H9 (cell line): ENCODE measurements at regions not wholly inside any gene's neighbourhood (a gene's known extent, or its start where the extent isn't known, plus 50 kb on each side); places are given as distances from the start of the nearest gene placed in this dataset.

Experiments
- DNase-seq: peaks from one replicate; pipeline ENCODE4 v3.0.0-alpha.2; 2017
- H2AFZ ChIP-seq: one replicate; pipeline ENCODE4 v1.6.1; 2013; ENCODE audit warnings: mild to moderate bottlenecking, low read length, control low read depth, moderate library complexity
- H2AK5ac ChIP-seq: 2 replicates; pipeline ENCODE4 v1.6.1; 2013; ENCODE audit warnings: low read length, control low read depth, mixed read lengths; ENCODE audit not compliant: insufficient read length
- H2BK120ac ChIP-seq: one replicate; pipeline ENCODE4 v1.6.1; 2013; ENCODE audit warnings: low read depth, mild to moderate bottlenecking, low read length, control low read depth, inconsistent platforms; ENCODE audit not compliant: poor library complexity, severe bottlenecking
- H2BK12ac ChIP-seq: 2 replicates; pipeline ENCODE4 v1.6.1; 2013; ENCODE audit warnings: low read length, control low read depth, mixed read lengths, low read depth; ENCODE audit not compliant: insufficient read length
- H2BK15ac ChIP-seq: 2 replicates; pipeline ENCODE4 v1.6.1; 2013; ENCODE audit warnings: low read depth, low read length, control low read depth
- H2BK20ac ChIP-seq: one replicate; pipeline ENCODE4 v1.6.1; 2013; ENCODE audit warnings: low read depth, mild to moderate bottlenecking, low read length, control low read depth, inconsistent platforms; ENCODE audit not compliant: poor library complexity, severe bottlenecking
- H2BK5ac ChIP-seq: 2 replicates; pipeline ENCODE4 v1.6.1; 2013; ENCODE audit warnings: low read length, control low read depth, mixed read lengths; ENCODE audit not compliant: insufficient read length
- H3K14ac ChIP-seq: 2 replicates; pipeline ENCODE4 v1.6.1; 2013; ENCODE audit warnings: low read length, control low read depth; ENCODE audit not compliant: insufficient read depth
- H3K18ac ChIP-seq: 2 replicates; pipeline ENCODE4 v1.6.1; 2013; ENCODE audit warnings: low read depth, mild to moderate bottlenecking, mixed read lengths, low read length, control low read depth; ENCODE audit not compliant: insufficient read length
- H3K23ac ChIP-seq: 2 replicates; pipeline ENCODE4 v1.6.1; 2013; ENCODE audit warnings: low read length, control low read depth, mixed read lengths, low read depth; ENCODE audit not compliant: insufficient read length
- H3K23me2 ChIP-seq: 2 replicates; pipeline ENCODE4 v1.6.1; 2013; ENCODE audit warnings: low read depth, mild to moderate bottlenecking, mixed read lengths, low read length, control low read depth; ENCODE audit not compliant: insufficient read length, poor library complexity, severe bottlenecking
- H3K27ac ChIP-seq: 2 replicates; pipeline ENCODE4 v1.5.1; 2013; ENCODE audit warnings: low read length, control low read depth, mixed read lengths, low read depth; ENCODE audit not compliant: insufficient read length
- H3K27me3 ChIP-seq: 2 replicates; pipeline ENCODE4 v1.6.1; 2013; ENCODE audit warnings: low read length, control low read depth, inconsistent platforms; ENCODE audit not compliant: insufficient read depth
- H3K4ac ChIP-seq: 2 replicates; pipeline ENCODE4 v1.6.1; 2013; ENCODE audit warnings: low read depth, mild to moderate bottlenecking, control low read depth, inconsistent platforms, low read length, moderate library complexity
- H3K4me1 ChIP-seq: 2 replicates; pipeline ENCODE4 v1.6.1; 2013; ENCODE audit warnings: low read length, control low read depth, inconsistent platforms; ENCODE audit not compliant: insufficient read depth
- H3K4me2 ChIP-seq: 2 replicates; pipeline ENCODE4 v1.6.1; 2013; ENCODE audit warnings: low read length, control low read depth, mixed read lengths; ENCODE audit not compliant: insufficient read length, insufficient read depth
- H3K56ac ChIP-seq: 2 replicates; pipeline ENCODE4 v1.6.1; 2013; ENCODE audit warnings: low read depth, mild to moderate bottlenecking, mixed read lengths, low read length, control low read depth; ENCODE audit not compliant: insufficient read length
- H3K79me1 ChIP-seq: 2 replicates; pipeline ENCODE4 v1.6.1; 2013; ENCODE audit warnings: low read depth, mild to moderate bottlenecking, moderate library complexity, low read length, control low read depth, inconsistent platforms; ENCODE audit not compliant: insufficient read depth, poor library complexity, severe bottlenecking
- H3K79me2 ChIP-seq: 2 replicates; pipeline ENCODE4 v1.6.1; 2013; ENCODE audit warnings: low read length, control low read depth, inconsistent platforms; ENCODE audit not compliant: insufficient read depth
- H3K9ac ChIP-seq: 2 replicates; pipeline ENCODE4 v1.6.1; 2013; ENCODE audit warnings: low read length, control low read depth, mixed read lengths; ENCODE audit not compliant: insufficient read length; ENCODE audit errors: extremely low read depth
- H3K9me3 ChIP-seq: one replicate; pipeline ENCODE4 v1.6.1; 2013; ENCODE audit warnings: low read depth, low read length, inconsistent platforms; ENCODE audit not compliant: control insufficient read depth
- H3T11ph ChIP-seq: one replicate; pipeline ENCODE4 v1.6.1; 2013; ENCODE audit warnings: mild to moderate bottlenecking, low read length, control low read depth, inconsistent platforms
- H4K20me1 ChIP-seq: one replicate; pipeline ENCODE4 v1.6.1; 2013; ENCODE audit not compliant: control insufficient read depth, insufficient read length, insufficient read depth
- H4K5ac ChIP-seq: 2 replicates; pipeline ENCODE4 v1.6.1; 2013; ENCODE audit warnings: low read depth, mild to moderate bottlenecking, mixed read lengths, low read length, control low read depth; ENCODE audit not compliant: insufficient read length
- H4K8ac ChIP-seq: replicated peaks from 2 replicates; pipeline ENCODE4 v1.6.1; 2013; ENCODE audit warnings: low read length, control low read depth, mixed read lengths, low read depth; ENCODE audit not compliant: insufficient read length
- H4K91ac ChIP-seq: 2 replicates; pipeline ENCODE4 v1.6.1; 2013; ENCODE audit warnings: low read depth, mild to moderate bottlenecking, moderate library complexity, mixed read lengths, low read length, control low read depth; ENCODE audit not compliant: insufficient read length
- H3K27ac Mint-ChIP-seq, 3 experiments: 2 replicates in 2 of 3; 3 replicates in 1 of 3; pipeline ENCODE4 v1.8.0; 2020 to 2021; ENCODE audit warnings: mixed read lengths in 3 of 3, mild to moderate bottlenecking in 1 of 3, moderate library complexity in 1 of 3
- H3K27me3 Mint-ChIP-seq: 2 replicates; pipeline ENCODE4 v1.8.0; 2021; ENCODE audit warnings: low read depth, mild to moderate bottlenecking, moderate library complexity, mixed read lengths
- H3K36me3 Mint-ChIP-seq, 3 experiments: 2 replicates in 2 of 3; 3 replicates in 1 of 3; pipeline ENCODE4 v1.8.0; 2020 to 2021; ENCODE audit warnings: low read depth in 3 of 3, mixed read lengths in 3 of 3; ENCODE audit not compliant: insufficient read depth in 1 of 3
- H3K4me1 Mint-ChIP-seq, 2 experiments: 2 replicates each; pipeline ENCODE4 v1.8.0; 2020; ENCODE audit warnings: mixed read lengths in 2 of 2
- H3K4me3 Mint-ChIP-seq, 2 experiments: 2 replicates in 1 of 2; 3 replicates in 1 of 2; pipeline ENCODE4 v1.8.0; 2020 to 2021; ENCODE audit warnings: mild to moderate bottlenecking in 2 of 2, mixed read lengths in 2 of 2, moderate library complexity in 1 of 2
- H3K9me3 Mint-ChIP-seq, 2 experiments: 2 replicates in 1 of 2; 3 replicates in 1 of 2; pipeline ENCODE4 v1.8.0; 2020; ENCODE audit warnings: mild to moderate bottlenecking in 2 of 2, mixed read lengths in 2 of 2, moderate library complexity in 1 of 2
- CTCF ChIP-seq: fragments of 200-600 bp; sonication (generic); conservative IDR thresholded peaks from 3 replicates; pipeline ENCODE4 v1.8.0; 2021; ENCODE audit warnings: antibody characterized with exemption, mild to moderate bottlenecking
- WGBS: extraction: QIAGEN DNeasy Blood & Tissue Kit; methylation state at CpG from one replicate; pipeline ENCODE4 v1.1.7; 2013; ENCODE audit warnings: missing lambda C conversion rate, low lambda C conversion rate, mixed read lengths; ENCODE audit not compliant: insufficient read length; ENCODE audit errors: extremely low coverage; 5-methylcytosine and 5-hydroxymethylcytosine counted together

GRCh38 chr2:132034646-132035045 is 127.1 kb downstream of the ANKRD30BL start:
- H3K23ac ChIP-seq, result no peak overlapping the region

More at GRCh38 chr2:132034646-132035045, 127.1 kb downstream of the ANKRD30BL start:
- Histone ChIP-seq H4K20me1 (no peaks in the 10 kb centered on the region), H2AK5ac (no peak overlapping the region), H3K56ac (no peak overlapping the region), H4K91ac (no peak overlapping the region), H3K79me2 (no peaks in the 10 kb centered on the region), H3K18ac (no peak overlapping the region), H3K23me2 (peaks cover 4% of the 10 kb centered on the region), H2BK15ac (no peak overlapping the region), H4K5ac (no peak overlapping the region), H2BK5ac (no peak overlapping the region), H3K4me1 (no peaks in the 10 kb centered on the region), H3K14ac (no peak overlapping the region), H2BK120ac (no peak overlapping the region), H3K27ac (no peak overlapping the region), H3K9ac (no peak overlapping the region), H2AFZ (no peak overlapping the region), H3K9me3 (no peaks in the 10 kb centered on the region), H2BK12ac (no peak overlapping the region), H3K4me2 (no peak overlapping the region), H3K79me1 (no peaks in the 10 kb centered on the region), H2BK20ac (no peak overlapping the region), H3K27me3 (peaks cover 4% of the 10 kb centered on the region; the same call in 1 of the 2 replicates), H3K4ac (no peak overlapping the region), H4K8ac (no peak overlapping the region), H3T11ph (no peak overlapping the region)
- no peak for DNase-seq
- 100% methylated on average over 2 of the region's 2 CpGs for WGBS
- no peaks in the 10 kb centered on the region; the same call in 1 of the 2 replicates for H3K27me3 Mint-ChIP-seq
- H3K4me1 Mint-ChIP-seq, result peaks cover 5% of the 10 kb centered on the region in 2 experiments
- H3K9me3 Mint-ChIP-seq, result no peaks in the 10 kb centered on the region
- no peak overlapping the region for H3K27ac Mint-ChIP-seq
- H3K4me3 Mint-ChIP-seq, result no peak overlapping the region
- H3K36me3 Mint-ChIP-seq, result no peaks in the 10 kb centered on the region
- no peak for TF ChIP-seq CTCF
